T47D (cell line): ENCODE measurements at regions not wholly inside any gene's neighbourhood (a gene's known extent, or its start where the extent isn't known, plus 50 kb on each side); places are given as distances from the start of the nearest gene placed in this dataset.
"Not testable (repeated sequence)": the region's sequence is repeated elsewhere in the genome, so short reads cannot be mapped to it uniquely, and the experiment has no call there.

Experiments
- DNase-seq, 2 experiments: peaks; one replicate each; pipeline versions ENCODE4 v3.0.0 to v3.0.0-alpha.2; 2011 to 2012; ENCODE audit warnings: low read depth in 1 of 2, low spot score in 1 of 2
- JUND ChIP-seq: IDR thresholded peaks from 2 replicates; pipeline ENCODE4 v1.6.1; 2012; ENCODE audit warnings: low read depth
- in situ Hi-C: cut with HindIII; loops from 2 replicates; pipeline ENCODE4 v1.10.0; 2016; ENCODE audit warnings: low sequenced_read_pairs, low pct_unique_long_range_greater_than_20kb

GRCh38 chr11:129620237-129621104, 195.2 kb upstream of the TMEM45B start:
- DNase-seq: no peak
- in situ Hi-C loops: no loop called here
- no peak for TF ChIP-seq JUND

- in situ Hi-C loops: no loop called here
- TF ChIP-seq JUND: no peak
- DNase-seq: peak in 1 of 2 experiments; percentile 64
These were observed 189.7 kb upstream of the TMEM45B start for GRCh38 chr11:129625930-129626329.

GRCh38 chr11:129631201-129631600, 184.4 kb upstream of the TMEM45B start:
- in situ Hi-C loops: no loop called here
- no peak for TF ChIP-seq JUND
- DNase-seq: no peak

- no peak for DNase-seq
- TF ChIP-seq JUND: no peak
- in situ Hi-C loops: no loop called here
These were observed 178.7 kb upstream of the TMEM45B start for GRCh38 chr11:129636926-129637325.

GRCh38 chr11:129637473-129637872, 178.2 kb upstream of the TMEM45B start:
- DNase-seq: no peak
- in situ Hi-C loops: no loop called here
- TF ChIP-seq JUND: no peak

- in situ Hi-C loops: no loop called here
- no peak for TF ChIP-seq JUND
- DNase-seq: no peak
These were observed 177.5 kb upstream of the TMEM45B start for GRCh38 chr11:129637983-129638776.

- no peak for DNase-seq
- no peak for TF ChIP-seq JUND
- in situ Hi-C loops: no loop called here
These were observed 176.3 kb upstream of the TMEM45B start for GRCh38 chr11:129639300-129639699.

- no peak for DNase-seq
- in situ Hi-C loops: no loop called here
- TF ChIP-seq JUND: no peak
These were observed 175.0 kb upstream of the TMEM45B start for GRCh38 chr11:129640671-129641070.

GRCh38 chr11:129643031-129643721, 172.5 kb upstream of the TMEM45B start:
- in situ Hi-C loops: no loop called here
- DNase-seq: peak in 1 of 2 experiments; percentile 73
- no peak for TF ChIP-seq JUND

- no peak for DNase-seq
- in situ Hi-C loops: no loop called here
- no peak for TF ChIP-seq JUND
These were observed 171.3 kb upstream of the TMEM45B start for GRCh38 chr11:129644326-129644725.

GRCh38 chr11:129645943-129646342, 169.7 kb upstream of the TMEM45B start:
- TF ChIP-seq JUND: no peak
- in situ Hi-C loops: no loop called here
- DNase-seq: no peak

- in situ Hi-C loops, DNase-seq: not testable (repeated sequence)
These were observed 165.6 kb upstream of the TMEM45B start for GRCh38 chr11:129650044-129650443.

GRCh38 chr11:129652835-129653234, 162.8 kb upstream of the TMEM45B start:
- no peak for TF ChIP-seq JUND
- DNase-seq: no peak
- in situ Hi-C loops: no loop called here
